ENCODE measurements at regions not wholly inside any gene's neighbourhood (a gene's known extent, or its start where the extent isn't known, plus 50 kb on each side); places are given as distances from the start of the nearest gene placed in this dataset.

DNA sequence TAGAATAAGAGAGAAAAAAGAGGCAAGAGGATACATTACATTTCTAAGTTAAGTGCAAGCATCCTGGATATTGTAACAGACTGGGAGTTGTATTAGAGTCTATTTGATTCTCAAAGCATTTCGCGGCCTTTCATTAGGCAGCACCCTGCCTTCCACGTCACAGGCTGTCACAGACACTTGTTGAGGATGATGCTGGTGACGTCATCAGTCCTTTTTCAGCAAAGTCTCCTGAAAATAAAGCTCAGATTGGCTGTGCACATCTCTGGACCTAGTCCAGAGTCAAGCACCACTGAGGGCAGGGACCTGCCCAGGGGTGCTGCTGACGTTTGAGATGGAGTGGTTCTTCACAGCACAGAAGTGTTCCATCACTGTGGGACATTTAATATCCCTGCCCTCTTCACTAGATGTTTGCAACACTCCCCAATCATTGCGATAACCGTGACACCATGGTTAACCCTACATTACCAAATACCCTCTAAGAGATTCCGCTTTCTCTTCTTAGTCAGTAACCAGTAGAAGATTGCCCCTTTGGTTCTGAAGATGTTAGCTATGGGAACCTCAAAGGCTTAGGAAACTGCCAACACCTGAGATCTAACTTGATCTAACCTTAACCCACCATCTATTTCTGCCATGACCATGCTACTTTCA is 72.7 kb upstream of the F3 start:
- no peak for TF ChIP-seq TCF7L2 (IDR thresholded peaks at IDR 0.05; ENCODE audit: borderline replicate concordance, low read depth, low read length)
- no peak for TF ChIP-seq ZNF560 (tag by site-specific recombination; IDR thresholded peaks at IDR 0.05; ENCODE audit: borderline replicate concordance)
- TF ChIP-seq ZBTB26 (tag by site-specific recombination; optimal IDR thresholded peaks at IDR 0.05) = no peak
- TF ChIP-seq, protein P1, sequence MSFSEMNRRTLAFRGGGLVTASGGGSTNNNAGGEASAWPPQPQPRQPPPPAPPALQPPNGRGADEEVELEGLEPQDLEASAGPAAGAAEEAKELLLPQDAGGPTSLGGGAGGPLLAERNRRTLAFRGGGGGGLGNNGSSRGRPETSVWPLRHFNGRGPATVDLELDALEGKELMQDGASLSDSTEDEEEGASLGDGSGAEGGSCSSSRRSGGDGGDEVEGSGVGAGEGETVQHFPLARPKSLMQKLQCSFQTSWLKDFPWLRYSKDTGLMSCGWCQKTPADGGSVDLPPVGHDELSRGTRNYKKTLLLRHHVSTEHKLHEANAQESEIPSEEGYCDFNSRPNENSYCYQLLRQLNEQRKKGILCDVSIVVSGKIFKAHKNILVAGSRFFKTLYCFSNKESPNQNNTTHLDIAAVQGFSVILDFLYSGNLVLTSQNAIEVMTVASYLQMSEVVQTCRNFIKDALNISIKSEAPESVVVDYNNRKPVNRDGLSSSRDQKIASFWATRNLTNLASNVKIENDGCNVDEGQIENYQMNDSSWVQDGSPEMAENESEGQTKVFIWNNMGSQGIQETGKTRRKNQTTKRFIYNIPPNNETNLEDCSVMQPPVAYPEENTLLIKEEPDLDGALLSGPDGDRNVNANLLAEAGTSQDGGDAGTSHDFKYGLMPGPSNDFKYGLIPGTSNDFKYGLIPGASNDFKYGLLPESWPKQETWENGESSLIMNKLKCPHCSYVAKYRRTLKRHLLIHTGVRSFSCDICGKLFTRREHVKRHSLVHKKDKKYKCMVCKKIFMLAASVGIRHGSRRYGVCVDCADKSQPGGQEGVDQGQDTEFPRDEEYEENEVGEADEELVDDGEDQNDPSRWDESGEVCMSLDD (tag by site-specific recombination; IDR thresholded peaks at IDR 0.05) = no peak
- no peak for TF ChIP-seq SETDB1 (IDR thresholded peaks at IDR 0.05; ENCODE audit: insufficient read length, low read length)
- TF ChIP-seq ZNF626 (tag by site-specific recombination; IDR thresholded peaks at IDR 0.05) = no peak
- no peak for TF ChIP-seq ZNF274 (IDR thresholded peaks at IDR 0.05; ENCODE audit: low read length)
- TF ChIP-seq ZNF274 (tag by site-specific recombination; IDR thresholded peaks at IDR 0.05; ENCODE audit: borderline replicate concordance) = no peak
